Adrenal gland (tissue), 5 donors: ENCODE measurements at regions not wholly inside any gene's neighbourhood (a gene's known extent, or its start where the extent isn't known, plus 50 kb on each side); places are given as distances from the start of the nearest gene placed in this dataset.

Experiments
- CTCF ChIP-seq, 6 experiments: fragments of 450-650 bp in 4 of 6; fragments of 200-600 bp in 2 of 6; sonication (generic) in 1 of 6; IDR thresholded peaks; 1 replicate in 5 of 6; 2 replicates in 1 of 6; pipeline versions ENCODE4 v1.5.1 to v1.8.0; 2016 to 2021; ENCODE audit warnings: antibody characterized with exemption in 6 of 6, mild to moderate bottlenecking in 2 of 6, moderate library complexity in 1 of 6
- POLR2A ChIP-seq, 2 donors: fragments of 450-650 bp; IDR thresholded peaks; one replicate each; pipeline ENCODE4 v1.6.1; 2017; ENCODE audit warnings: antibody characterized with exemption in 2 of 2, mild to moderate bottlenecking in 2 of 2, moderate library complexity in 1 of 2
- donor health status: DM: no; HTN: no; CAD: no.

GRCh38 chr11:120010775-120011174, 127.1 kb downstream of the TRIM29 start:
- no peak for TF ChIP-seq CTCF (IDR thresholded peaks at IDR 0.05)
- no peak for TF ChIP-seq POLR2A (IDR thresholded peaks at IDR 0.05)
